HUES48 (cell line): ENCODE measurements at regions not wholly inside any gene's neighbourhood (a gene's known extent, or its start where the extent isn't known, plus 50 kb on each side); places are given as distances from the start of the nearest gene placed in this dataset.

Source experiments
- H3K27ac ChIP-seq: one replicate; pipeline ENCODE4 v1.7.0; 2013; ENCODE audit warnings: low read depth, low read length, inconsistent platforms
- H3K27me3 ChIP-seq: 2 replicates; pipeline ENCODE4 v1.6.1; 2013; ENCODE audit warnings: mild to moderate bottlenecking, low read length; ENCODE audit not compliant: control insufficient read depth, insufficient read depth
- H3K36me3 ChIP-seq: 2 replicates; pipeline ENCODE4 v1.6.1; 2013; ENCODE audit warnings: low read length; ENCODE audit not compliant: control insufficient read depth, insufficient read depth
- H3K4me1 ChIP-seq: 2 replicates; pipeline ENCODE4 v1.6.1; 2013; ENCODE audit warnings: mild to moderate bottlenecking, low read length; ENCODE audit not compliant: control insufficient read depth, insufficient read depth
- H3K4me3 ChIP-seq: 2 replicates; pipeline ENCODE4 v1.5.1; 2013; ENCODE audit warnings: mild to moderate bottlenecking, low read depth, low read length
- H3K9ac ChIP-seq: 2 replicates; pipeline ENCODE4 v1.6.1; 2013; ENCODE audit warnings: mild to moderate bottlenecking, low read depth, low read length, moderate library complexity
- H3K9me3 ChIP-seq: 2 replicates; pipeline ENCODE4 v1.6.1; 2013; ENCODE audit warnings: low read length; ENCODE audit not compliant: control insufficient read depth, insufficient read depth

- no peaks in the 10 kb centered on the region; the same call in 1 of the 2 replicates for H3K27me3 ChIP-seq
- no peak overlapping the region for H3K9ac ChIP-seq
- no peak overlapping the region for H3K27ac ChIP-seq
- H3K36me3 ChIP-seq, result no peaks in the 10 kb centered on the region
- H3K4me3 ChIP-seq, result no peak overlapping the region
- H3K4me1 ChIP-seq, result peaks cover 40% of the 10 kb centered on the region
- H3K9me3 ChIP-seq, result no peaks in the 10 kb centered on the region
Measured at GRCh38 chr6:166750108-166750793, 123.2 kb upstream of the RPS6KA2 start.

GRCh38 chr6:166749666-166750065 is 122.6 kb upstream of the RPS6KA2 start:
- Histone ChIP-seq H3K9me3 (no peaks in the 10 kb centered on the region), H3K9ac (no peak overlapping the region), H3K27ac (no peak overlapping the region), H3K27me3 (no peaks in the 10 kb centered on the region; the same call in 1 of the 2 replicates), H3K4me1 (peaks cover 34% of the 10 kb centered on the region), H3K4me3 (no peak overlapping the region), H3K36me3 (no peaks in the 10 kb centered on the region)

DNA sequence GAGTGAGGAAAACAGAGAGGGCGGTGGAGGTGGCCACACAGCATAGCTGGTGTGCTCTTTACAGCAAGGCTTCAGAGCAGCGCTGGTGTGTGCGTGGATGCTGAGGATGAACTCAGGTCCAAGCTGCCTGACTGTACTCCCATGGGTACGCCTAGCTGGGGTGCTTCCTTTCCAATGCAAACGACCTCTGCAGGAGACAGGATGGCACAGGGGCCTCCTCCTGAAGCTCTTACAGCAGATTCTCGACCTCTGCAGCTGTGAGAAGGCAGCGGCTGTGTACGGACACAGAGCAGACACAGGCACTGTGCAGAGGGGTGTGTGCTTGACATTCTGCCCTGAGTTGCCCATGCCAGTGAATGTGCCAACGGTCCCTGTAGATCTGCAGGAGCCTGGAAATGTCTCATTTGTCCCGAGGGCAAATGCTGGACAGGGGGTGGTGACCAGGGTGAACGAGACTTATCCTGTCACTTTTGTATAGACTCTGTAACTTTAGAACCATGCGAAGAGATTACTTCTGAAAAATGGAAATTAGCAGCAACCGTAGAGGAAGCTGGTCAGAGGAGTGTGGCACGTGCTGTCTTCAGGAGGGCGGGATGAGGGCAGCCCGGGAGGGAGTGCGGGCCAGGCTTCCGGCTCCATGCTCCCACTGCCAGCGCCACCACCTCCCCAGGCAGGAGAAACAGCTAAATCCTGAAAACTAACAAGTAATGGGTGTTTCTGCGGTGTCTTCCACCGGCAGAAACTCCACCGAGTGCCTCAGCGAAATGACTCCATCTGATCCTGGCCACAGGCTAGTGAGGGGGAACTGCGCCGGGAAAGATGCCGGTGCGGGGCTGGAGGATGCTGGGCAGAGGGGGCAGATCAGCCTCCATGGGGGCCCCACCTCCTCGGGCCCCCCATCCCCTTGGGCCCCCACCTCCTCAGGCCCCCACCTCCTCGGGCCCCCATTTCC is 120.9 kb upstream of the RPS6KA2 start:
- H3K9me3 ChIP-seq, result no peaks in the 10 kb centered on the region
- no peak overlapping the region for H3K4me3 ChIP-seq
- no peaks in the 10 kb centered on the region; the same call in 1 of the 2 replicates for H3K27me3 ChIP-seq
- peaks cover 20% of the 10 kb centered on the region for H3K4me1 ChIP-seq
- H3K27ac ChIP-seq, result no peak overlapping the region
- H3K36me3 ChIP-seq, result no peaks in the 10 kb centered on the region
- H3K9ac ChIP-seq, result no peak overlapping the region

- H3K4me3 ChIP-seq, result no peak overlapping the region
- H3K36me3 ChIP-seq, result no peaks in the 10 kb centered on the region
- no peak overlapping the region for H3K27ac ChIP-seq
- H3K9ac ChIP-seq, result no peak overlapping the region
- peaks cover 12% of the 10 kb centered on the region for H3K4me1 ChIP-seq
- H3K9me3 ChIP-seq, result no peaks in the 10 kb centered on the region
- no peaks in the 10 kb centered on the region for H3K27me3 ChIP-seq
Measured at GRCh38 chr6:166745801-166746668, 119.0 kb upstream of the RPS6KA2 start.

- Histone ChIP-seq H3K4me3 (no peak overlapping the region), H3K9me3 (no peaks in the 10 kb centered on the region), H3K27me3 (no peaks in the 10 kb centered on the region), H3K27ac (no peak overlapping the region), H3K9ac (no peak overlapping the region), H3K4me1 (peaks cover 8% of the 10 kb centered on the region; the same call in 1 of the 2 replicates), H3K36me3 (no peaks in the 10 kb centered on the region)
Measured at GRCh38 chr6:166744223-166745134, 117.4 kb upstream of the RPS6KA2 start.

DNA sequence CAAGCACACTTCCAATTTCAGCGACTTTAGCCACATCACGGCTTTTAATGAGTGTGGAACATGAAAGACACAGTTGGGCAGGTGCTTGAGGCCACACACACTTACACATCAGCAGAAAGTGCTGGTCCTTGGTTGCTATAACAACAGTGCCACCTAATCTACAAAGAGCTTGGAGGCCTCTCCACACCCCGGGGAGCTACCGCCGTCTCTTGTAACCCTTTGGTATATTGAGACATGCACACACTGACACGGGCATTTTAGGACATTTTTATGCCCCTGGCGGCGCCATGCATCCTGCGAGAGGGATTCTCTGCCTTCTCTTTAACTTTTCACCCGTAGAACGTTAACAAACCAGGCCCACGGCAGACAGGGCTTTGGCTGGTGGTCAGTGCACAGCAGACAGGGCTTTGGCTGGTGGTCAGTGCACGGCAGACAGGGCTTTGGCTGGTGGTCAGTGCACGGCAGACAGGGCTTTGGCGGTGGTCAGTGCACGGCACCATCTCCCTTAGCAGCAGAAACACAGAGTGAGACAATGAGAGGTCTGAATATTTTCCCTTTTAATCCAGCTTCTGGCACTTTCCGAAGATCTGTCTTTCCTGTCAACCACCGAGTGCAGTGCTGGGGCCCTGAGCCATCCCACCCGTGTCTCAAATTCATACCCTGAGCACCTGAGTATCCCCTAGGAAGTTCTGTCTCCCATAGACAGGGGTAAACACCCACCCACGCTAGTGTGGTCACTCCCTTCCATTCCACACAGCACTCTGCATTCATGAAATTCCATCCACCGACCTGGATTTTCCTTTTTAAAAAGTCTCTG is 116.6 kb upstream of the RPS6KA2 start:
- no peak overlapping the region for H3K4me3 ChIP-seq
- no peak overlapping the region for H3K9ac ChIP-seq
- H3K36me3 ChIP-seq, result no peaks in the 10 kb centered on the region
- peaks cover 8% of the 10 kb centered on the region; the same call in 1 of the 2 replicates for H3K4me1 ChIP-seq
- no peaks in the 10 kb centered on the region for H3K9me3 ChIP-seq
- no peaks in the 10 kb centered on the region for H3K27me3 ChIP-seq
- no peak overlapping the region for H3K27ac ChIP-seq

DNA sequence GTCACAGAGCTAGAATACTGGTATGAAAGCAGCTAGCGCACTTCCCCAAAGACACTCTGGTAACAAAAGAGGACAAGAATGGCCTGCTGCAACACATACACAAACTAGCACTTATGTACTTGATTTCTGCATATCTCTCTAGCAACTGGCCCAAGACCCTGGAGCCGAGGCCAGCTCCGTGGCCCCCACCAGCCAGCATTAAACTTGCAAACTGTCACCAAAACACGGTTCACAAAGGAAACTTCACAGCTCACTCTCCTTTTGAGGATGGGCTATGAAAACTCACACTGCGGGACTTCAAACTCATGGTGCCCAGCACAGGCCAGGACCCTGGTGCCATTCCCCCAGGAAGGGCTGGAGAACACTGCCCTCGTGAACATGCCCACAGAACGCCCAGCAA is 115.9 kb upstream of the RPS6KA2 start:
- H3K9ac ChIP-seq, result no peak overlapping the region
- no peaks in the 10 kb centered on the region for H3K36me3 ChIP-seq
- H3K27ac ChIP-seq, result no peak overlapping the region
- H3K9me3 ChIP-seq, result no peaks in the 10 kb centered on the region
- peaks cover 5% of the 10 kb centered on the region; the same call in 1 of the 2 replicates for H3K4me1 ChIP-seq
- no peaks in the 10 kb centered on the region for H3K27me3 ChIP-seq
- no peak overlapping the region for H3K4me3 ChIP-seq

DNA sequence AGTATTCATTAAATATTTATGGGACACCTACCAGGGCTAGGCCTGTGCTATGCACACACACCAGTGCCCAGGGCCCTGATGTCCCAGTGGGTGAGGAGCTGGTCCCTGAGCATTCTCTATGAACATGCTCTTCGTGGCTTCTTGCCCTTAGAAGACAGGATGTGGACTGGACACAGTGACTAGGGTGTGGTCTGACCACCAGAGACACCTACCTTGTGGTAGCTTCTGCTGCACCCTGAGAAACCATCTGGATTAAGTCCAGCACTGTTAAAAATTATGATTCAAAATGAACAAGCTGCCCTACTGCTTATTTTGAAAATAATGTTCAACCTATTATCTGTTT is 112.9 kb upstream of the RPS6KA2 start:
- Histone ChIP-seq H3K27me3 (no peaks in the 10 kb centered on the region), H3K9ac (no peak overlapping the region), H3K4me3 (no peak overlapping the region), H3K36me3 (no peaks in the 10 kb centered on the region), H3K27ac (no peak overlapping the region), H3K4me1 (peaks cover 9% of the 10 kb centered on the region), H3K9me3 (no peaks in the 10 kb centered on the region)

DNA sequence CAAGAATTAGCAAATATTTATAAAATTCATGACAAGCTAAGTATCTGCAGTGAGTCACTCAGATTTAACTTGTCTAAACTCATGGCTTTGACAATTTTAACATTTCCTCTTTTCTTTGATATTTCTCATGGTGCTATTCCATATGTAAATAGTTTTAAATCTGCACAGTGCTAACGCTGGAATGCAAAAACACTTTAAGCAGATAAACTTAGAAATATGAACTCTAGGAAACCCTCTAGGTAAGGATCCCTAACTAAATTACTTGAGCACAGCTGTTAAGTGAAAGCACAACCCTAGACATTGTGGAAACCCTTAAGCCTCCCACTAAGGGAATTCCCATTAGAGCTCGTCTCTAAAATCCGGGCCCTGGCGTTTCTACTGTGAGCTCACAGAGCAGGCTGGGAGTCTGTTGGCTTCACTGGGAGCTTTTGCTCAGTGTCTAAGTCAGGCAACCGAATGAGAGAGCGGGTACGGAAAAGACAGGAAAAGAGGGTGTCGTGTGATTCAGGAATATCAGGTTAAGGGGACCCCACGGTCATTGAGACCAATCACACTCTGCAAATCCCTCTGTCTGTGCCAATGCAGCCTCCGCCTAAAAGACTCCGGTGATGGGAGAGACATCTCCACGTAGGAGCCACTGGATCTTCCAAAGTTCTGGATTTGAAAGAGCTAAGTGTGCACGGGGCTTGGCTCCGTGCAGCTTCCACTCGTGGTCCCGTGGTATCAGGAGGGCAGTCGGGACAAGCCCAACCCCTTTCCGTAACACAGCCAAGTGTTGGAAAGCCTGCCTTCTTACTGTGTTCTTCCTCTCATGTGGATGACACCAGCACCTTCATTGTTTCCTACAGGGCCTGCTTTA is 112.3 kb upstream of the RPS6KA2 start:
- no peak overlapping the region for H3K4me3 ChIP-seq
- H3K9ac ChIP-seq, result no peak overlapping the region
- H3K27ac ChIP-seq, result no peak overlapping the region
- no peaks in the 10 kb centered on the region for H3K36me3 ChIP-seq
- no peaks in the 10 kb centered on the region for H3K9me3 ChIP-seq
- peaks cover 9% of the 10 kb centered on the region for H3K4me1 ChIP-seq
- H3K27me3 ChIP-seq, result no peaks in the 10 kb centered on the region
